ENCODE measurements at regions not wholly inside any gene's neighbourhood (a gene's known extent, or its start where the extent isn't known, plus 50 kb on each side); places are given as distances from the start of the nearest gene placed in this dataset.

GRCh38 chr1:4017636-4018365 lies 117.7 kb upstream of the C1orf174 start:
- no peaks in the 10 kb centered on the region for H3K36me3 ChIP-seq (ENCODE audit: insufficient read depth, low read length)
- H3K9me3 ChIP-seq (ENCODE audit: low read depth, low read length), result no peaks in the 10 kb centered on the region
- no peak overlapping the region for H3K27ac ChIP-seq
- DNase-seq (ENCODE audit: low read depth, low spot score), result no peak
- H3K4me3 ChIP-seq, result no peak overlapping the region
- H3K9ac ChIP-seq (ENCODE audit: insufficient read length), result no peak overlapping the region
- TF ChIP-seq EZH2 (IDR thresholded peaks at IDR 0.05) (no peak), FOXP2 (optimal IDR thresholded peaks at IDR 0.05; ENCODE audit: control extremely low read depth, extremely low read length, insufficient read depth) (no peak), POLR2AphosphoS5 (IDR thresholded peaks at IDR 0.05; ENCODE audit: borderline replicate concordance, low read depth, low read length) (no peak)

- Histone ChIP-seq H3K9ac (ENCODE audit: insufficient read length) (no peak overlapping the region), H3K27ac (no peak overlapping the region)
These were observed 118.5 kb upstream of the C1orf174 start for GRCh38 chr1:4018466-4019146.

GRCh38 chr1:4019147-4019521 lies 119.1 kb upstream of the C1orf174 start:
- H3K9ac ChIP-seq (ENCODE audit: insufficient read length), result no peak overlapping the region
- no peak for TF ChIP-seq EZH2 (IDR thresholded peaks at IDR 0.05)
- no peak for TF ChIP-seq FOXP2 (optimal IDR thresholded peaks at IDR 0.05; ENCODE audit: control extremely low read depth, extremely low read length, insufficient read depth)
- TF ChIP-seq POLR2AphosphoS5 (IDR thresholded peaks at IDR 0.05; ENCODE audit: borderline replicate concordance, low read depth, low read length), result no peak
- H3K36me3 ChIP-seq (ENCODE audit: insufficient read depth, low read length), result no peaks in the 10 kb centered on the region
- DNase-seq (ENCODE audit: low read depth, low spot score), result no peak
- no peaks in the 10 kb centered on the region for H3K9me3 ChIP-seq (ENCODE audit: low read depth, low read length)
- H3K4me3 ChIP-seq, result no peak overlapping the region
- H3K27ac ChIP-seq, result no peak overlapping the region

More at GRCh38 chr1:4018466-4019146, 118.5 kb upstream of the C1orf174 start:
- no peaks in the 10 kb centered on the region for H3K36me3 ChIP-seq (ENCODE audit: insufficient read depth, low read length)
- H3K4me3 ChIP-seq, result no peak overlapping the region
- no peak for DNase-seq (ENCODE audit: low read depth, low spot score)
- H3K9me3 ChIP-seq (ENCODE audit: low read depth, low read length), result no peaks in the 10 kb centered on the region
- no peak for TF ChIP-seq EZH2 (IDR thresholded peaks at IDR 0.05)
- no peak for TF ChIP-seq POLR2AphosphoS5 (IDR thresholded peaks at IDR 0.05; ENCODE audit: borderline replicate concordance, low read depth, low read length)
- TF ChIP-seq FOXP2 (optimal IDR thresholded peaks at IDR 0.05; ENCODE audit: control extremely low read depth, extremely low read length, insufficient read depth), result no peak

GRCh38 chr1:4019606-4020331 lies 119.7 kb upstream of the C1orf174 start:
- TF ChIP-seq EZH2 (IDR thresholded peaks at IDR 0.05) (no peak), POLR2AphosphoS5 (IDR thresholded peaks at IDR 0.05; ENCODE audit: borderline replicate concordance, low read depth, low read length) (no peak), FOXP2 (optimal IDR thresholded peaks at IDR 0.05; ENCODE audit: control extremely low read depth, extremely low read length, insufficient read depth) (no peak)
- Histone ChIP-seq H3K4me3 (no peak overlapping the region), H3K36me3 (ENCODE audit: insufficient read depth, low read length) (no peaks in the 10 kb centered on the region), H3K9ac (ENCODE audit: insufficient read length) (no peak overlapping the region), H3K27ac (no peak overlapping the region), H3K9me3 (ENCODE audit: low read depth, low read length) (no peaks in the 10 kb centered on the region)
- DNase-seq (ENCODE audit: low read depth, low spot score), result no peak

GRCh38 chr1:4020449-4020848 lies 120.4 kb upstream of the C1orf174 start:
- Histone ChIP-seq H3K27ac (no peak overlapping the region), H3K36me3 (ENCODE audit: insufficient read depth, low read length) (no peaks in the 10 kb centered on the region), H3K4me3 (no peak overlapping the region), H3K9ac (ENCODE audit: insufficient read length) (no peak overlapping the region), H3K9me3 (ENCODE audit: low read depth, low read length) (no peaks in the 10 kb centered on the region)
- DNase-seq (ENCODE audit: low read depth, low spot score), result no peak
- no peak for TF ChIP-seq EZH2 (IDR thresholded peaks at IDR 0.05)
- no peak for TF ChIP-seq POLR2AphosphoS5 (IDR thresholded peaks at IDR 0.05; ENCODE audit: borderline replicate concordance, low read depth, low read length)
- TF ChIP-seq FOXP2 (optimal IDR thresholded peaks at IDR 0.05; ENCODE audit: control extremely low read depth, extremely low read length, insufficient read depth), result no peak

- H3K4me3 ChIP-seq, result no peak overlapping the region
- H3K27ac ChIP-seq, result no peak overlapping the region
- DNase-seq (ENCODE audit: low read depth, low spot score), result no peak
- TF ChIP-seq FOXP2 (optimal IDR thresholded peaks at IDR 0.05; ENCODE audit: control extremely low read depth, extremely low read length, insufficient read depth), result no peak
- no peak for TF ChIP-seq POLR2AphosphoS5 (IDR thresholded peaks at IDR 0.05; ENCODE audit: borderline replicate concordance, low read depth, low read length)
- no peak for TF ChIP-seq EZH2 (IDR thresholded peaks at IDR 0.05)
- H3K9me3 ChIP-seq (ENCODE audit: low read depth, low read length), result no peaks in the 10 kb centered on the region
- H3K36me3 ChIP-seq (ENCODE audit: insufficient read depth, low read length), result no peaks in the 10 kb centered on the region
- H3K9ac ChIP-seq (ENCODE audit: insufficient read length), result no peak overlapping the region
These were observed 121.3 kb upstream of the C1orf174 start for GRCh38 chr1:4021136-4021973.

GRCh38 chr1:4021974-4022268 lies 121.8 kb upstream of the C1orf174 start:
- no peaks in the 10 kb centered on the region for H3K9me3 ChIP-seq (ENCODE audit: low read depth, low read length)
- no peak overlapping the region for H3K4me3 ChIP-seq
- no peak for DNase-seq (ENCODE audit: low read depth, low spot score)
- no peak for TF ChIP-seq POLR2AphosphoS5 (IDR thresholded peaks at IDR 0.05; ENCODE audit: borderline replicate concordance, low read depth, low read length)
- TF ChIP-seq EZH2 (IDR thresholded peaks at IDR 0.05), result no peak
- no peak for TF ChIP-seq FOXP2 (optimal IDR thresholded peaks at IDR 0.05; ENCODE audit: control extremely low read depth, extremely low read length, insufficient read depth)
- H3K36me3 ChIP-seq (ENCODE audit: insufficient read depth, low read length), result no peaks in the 10 kb centered on the region
- H3K9ac ChIP-seq (ENCODE audit: insufficient read length), result no peak overlapping the region
- no peak overlapping the region for H3K27ac ChIP-seq

- H3K9ac ChIP-seq (ENCODE audit: insufficient read length), result no peak overlapping the region
- no peak overlapping the region for H3K4me3 ChIP-seq
- H3K9me3 ChIP-seq (ENCODE audit: low read depth, low read length), result no peaks in the 10 kb centered on the region
- H3K36me3 ChIP-seq (ENCODE audit: insufficient read depth, low read length), result no peaks in the 10 kb centered on the region
- no peak overlapping the region for H3K27ac ChIP-seq
- no peak for DNase-seq (ENCODE audit: low read depth, low spot score)
- no peak for TF ChIP-seq FOXP2 (optimal IDR thresholded peaks at IDR 0.05; ENCODE audit: control extremely low read depth, extremely low read length, insufficient read depth)
- TF ChIP-seq POLR2AphosphoS5 (IDR thresholded peaks at IDR 0.05; ENCODE audit: borderline replicate concordance, low read depth, low read length), result no peak
- TF ChIP-seq EZH2 (IDR thresholded peaks at IDR 0.05), result no peak
These were observed 122.6 kb upstream of the C1orf174 start for GRCh38 chr1:4022715-4023114.
